ENCODE measurements at regions not wholly inside any gene's neighbourhood (a gene's known extent, or its start where the extent isn't known, plus 50 kb on each side); places are given as distances from the start of the nearest gene placed in this dataset.

DNA sequence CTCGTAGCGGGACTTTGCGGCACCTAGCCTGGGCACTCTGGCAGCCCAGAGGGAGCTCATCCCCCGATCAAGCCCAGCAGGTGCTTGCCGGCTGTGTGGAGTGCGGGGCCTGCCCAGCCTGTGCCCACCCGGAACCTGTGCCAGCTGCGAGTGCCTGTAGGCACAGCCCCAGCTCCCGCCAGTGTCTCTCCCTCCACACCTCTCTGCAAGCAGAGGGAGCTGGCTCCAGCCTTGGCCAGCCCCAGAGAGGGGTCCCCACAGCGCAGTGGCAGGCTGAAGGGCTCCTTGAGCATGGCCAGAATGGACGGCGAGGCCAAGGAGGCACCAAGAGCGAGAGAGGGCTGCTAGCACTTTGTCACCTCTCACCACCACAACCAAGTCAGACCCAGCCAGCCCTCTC lies 55.5 kb upstream of the C1QTNF9B start:
- TF ChIP-seq, protein P1, sequence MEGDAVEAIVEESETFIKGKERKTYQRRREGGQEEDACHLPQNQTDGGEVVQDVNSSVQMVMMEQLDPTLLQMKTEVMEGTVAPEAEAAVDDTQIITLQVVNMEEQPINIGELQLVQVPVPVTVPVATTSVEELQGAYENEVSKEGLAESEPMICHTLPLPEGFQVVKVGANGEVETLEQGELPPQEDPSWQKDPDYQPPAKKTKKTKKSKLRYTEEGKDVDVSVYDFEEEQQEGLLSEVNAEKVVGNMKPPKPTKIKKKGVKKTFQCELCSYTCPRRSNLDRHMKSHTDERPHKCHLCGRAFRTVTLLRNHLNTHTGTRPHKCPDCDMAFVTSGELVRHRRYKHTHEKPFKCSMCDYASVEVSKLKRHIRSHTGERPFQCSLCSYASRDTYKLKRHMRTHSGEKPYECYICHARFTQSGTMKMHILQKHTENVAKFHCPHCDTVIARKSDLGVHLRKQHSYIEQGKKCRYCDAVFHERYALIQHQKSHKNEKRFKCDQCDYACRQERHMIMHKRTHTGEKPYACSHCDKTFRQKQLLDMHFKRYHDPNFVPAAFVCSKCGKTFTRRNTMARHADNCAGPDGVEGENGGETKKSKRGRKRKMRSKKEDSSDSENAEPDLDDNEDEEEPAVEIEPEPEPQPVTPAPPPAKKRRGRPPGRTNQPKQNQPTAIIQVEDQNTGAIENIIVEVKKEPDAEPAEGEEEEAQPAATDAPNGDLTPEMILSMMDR (IDR thresholded peaks at IDR 0.05): no peak
- TF ChIP-seq POLR2A (IDR thresholded peaks at IDR 0.05): no peak
